K562 (cell line): ENCODE measurements at regions not wholly inside any gene's neighbourhood (a gene's known extent, or its start where the extent isn't known, plus 50 kb on each side); places are given as distances from the start of the nearest gene placed in this dataset.

ENCODE experiments used
- ATAC-seq: fragments of 200-7000 bp; cut with Tn5 transposase; 3 replicates; pipeline ENCODE4 v1.9.1; 2020; ENCODE audit warnings: moderate library complexity
- BruUV-seq: library from RNA; stranded (reverse); fragments of 400-500 nt; replicated peaks from 2 replicates; lab custom pipeline; 2021; lab: Mats Ljungman, UMichigan
- CTCF ChIA-PET: fragments of 300-600 bp; formaldehyde crosslinking; extraction: SDS; loops from one replicate; lab custom pipeline; 2021; ENCODE audit warnings: low intra/inter-chr PET ratio; lab: Yijun Ruan, JAX
- POLR2A ChIA-PET: fragments of 300-600, 350-650 bp; sonication (Branson Sonifier 250); formaldehyde crosslinking; extraction: SDS; loops from one replicate; lab custom pipeline; 2021; ENCODE audit warnings: antibody characterized with exemption, inconsistent platforms; lab: Yijun Ruan, JAX
- DNase-seq, 4 experiments: peaks; one replicate each; pipeline versions ENCODE4 v3.0.0 to v3.0.0-alpha.2; 2011 to 2018; ENCODE audit warnings: low spot score in 3 of 4, mixed read lengths in 3 of 4; ENCODE audit errors: extremely low read depth in 1 of 4
- FAIRE-seq: peaks from 2 replicates; lab custom pipeline; 2011; peaks lifted over from hg19 to GRCh38; lab: Jason Lieb, UNC
- H2AFZ ChIP-seq: 2 replicates; pipeline ENCODE4 v1.6.0; 2011; ENCODE audit warnings: low read depth, low read length, control low read depth, inconsistent platforms
- H3K27ac ChIP-seq: fragments of 200-600 bp; 3 replicates; pipeline ENCODE4 v1.8.0; 2011; ENCODE audit warnings: low read depth, mild to moderate bottlenecking, control low read depth, inconsistent platforms, low read length, moderate library complexity, mixed read lengths; ENCODE audit errors: extremely low read depth
- H3K27me3 ChIP-seq, 2 experiments: fragments of 300-600 bp in 1 of 2; 2 replicates in 1 of 2; 3 replicates in 1 of 2; pipeline versions ENCODE4 v1.6.0 to v1.8.0; 2011; ENCODE audit warnings: inconsistent platforms in 2 of 2, low read length in 2 of 2, mild to moderate bottlenecking in 1 of 2, mixed read lengths in 1 of 2, moderate library complexity in 1 of 2; ENCODE audit not compliant: control insufficient read depth in 2 of 2, insufficient read depth in 2 of 2
- H3K36me3 ChIP-seq: fragments of 300-600 bp; 3 replicates; pipeline ENCODE4 v1.8.0; 2011; ENCODE audit warnings: mild to moderate bottlenecking, low read length, inconsistent platforms; ENCODE audit not compliant: control insufficient read depth, insufficient read depth
- H3K4me1 ChIP-seq, 2 experiments: fragments of 200-600 bp in 1 of 2; replicated peaks in 1 of 2; 2 replicates in 1 of 2; 3 replicates in 1 of 2; pipeline versions ENCODE4 v1.5.1 to v1.8.0; 2011; ENCODE audit warnings: inconsistent platforms in 2 of 2, low read length in 2 of 2, mild to moderate bottlenecking in 1 of 2, mixed read lengths in 1 of 2, moderate library complexity in 1 of 2; ENCODE audit not compliant: control insufficient read depth in 2 of 2, insufficient read depth in 2 of 2
- H3K4me2 ChIP-seq: 2 replicates; pipeline ENCODE4 v1.6.1; 2011; ENCODE audit warnings: low read length, control low read depth, inconsistent platforms, mixed read lengths; ENCODE audit not compliant: insufficient read depth
- H3K4me3 ChIP-seq: fragments of 200-600 bp; sonication (generic), shearing (Covaris generic); 2 replicates; pipeline ENCODE4 v1.5.1; 2016; ENCODE audit warnings: control low read depth, inconsistent platforms
- H3K79me2 ChIP-seq: fragments of 200-600 bp; 3 replicates; pipeline ENCODE4 v1.8.0; 2011; ENCODE audit warnings: low read length, inconsistent platforms; ENCODE audit not compliant: control insufficient read depth, insufficient read depth
- H3K9ac ChIP-seq, 2 experiments: 2 replicates each; pipeline versions ENCODE4 v1.6.0 to v1.6.1; 2011; ENCODE audit warnings: low read depth in 2 of 2, low read length in 2 of 2, control low read depth in 1 of 2, inconsistent platforms in 1 of 2, mild to moderate bottlenecking in 1 of 2, mixed read lengths in 1 of 2; ENCODE audit not compliant: insufficient read depth in 1 of 2
- H3K9me1 ChIP-seq: one replicate; pipeline ENCODE4 v1.6.0; 2011; ENCODE audit warnings: inconsistent platforms, mild to moderate bottlenecking, low read length, moderate library complexity; ENCODE audit not compliant: control insufficient read depth, insufficient read depth
- H3K9me3 ChIP-seq: replicated peaks from 2 replicates; pipeline ENCODE4 v1.5.1; 2011; ENCODE audit warnings: low read depth, low read length, inconsistent platforms; ENCODE audit not compliant: control insufficient read depth, insufficient read depth
- H4K20me1 ChIP-seq: replicated peaks from 2 replicates; pipeline ENCODE4 v1.6.1; 2011; ENCODE audit warnings: low read length, inconsistent platforms, mixed read lengths; ENCODE audit not compliant: control insufficient read depth, insufficient read depth
- EP400 ChIP-seq: fragments of 450-650 bp; IDR thresholded peaks from 2 replicates; pipeline ENCODE4 v1.6.1; 2017; ENCODE audit warnings: antibody characterized with exemption, mild to moderate bottlenecking, moderate library complexity
- GTF3C2 ChIP-seq: IDR thresholded peaks from 3 replicates; pipeline ENCODE4 v1.6.1; 2011; ENCODE audit warnings: borderline replicate concordance, mild to moderate bottlenecking, moderate library complexity; ENCODE audit not compliant: insufficient read length; ENCODE audit errors: extremely low read depth
- ILF3 ChIP-seq: fragments of 450-650 bp; IDR thresholded peaks from 2 replicates; pipeline ENCODE4 v1.6.1; 2018; ENCODE audit warnings: antibody characterized with exemption, mild to moderate bottlenecking, moderate library complexity, borderline replicate concordance
- NFE2L1 ChIP-seq: fragments of 450-650 bp; IDR thresholded peaks from 2 replicates; pipeline ENCODE4 v1.6.1; 2016; ENCODE audit warnings: missing genetic modification characterization, low read depth, mild to moderate bottlenecking, missing compliant biosample characterization, moderate library complexity, borderline replicate concordance
- POLR3G ChIP-seq: IDR thresholded peaks from 2 replicates; pipeline ENCODE4 v1.6.1; 2011; ENCODE audit not compliant: insufficient read length, insufficient replicate concordance; ENCODE audit errors: extremely low read depth
- RBM17 ChIP-seq: fragments of 200-400 bp; formaldehyde crosslinking; IDR thresholded peaks from 2 replicates; pipeline ENCODE4 v1.6.1; 2017; ENCODE audit warnings: low read depth, mild to moderate bottlenecking, low read length, borderline replicate concordance
- SMC3 ChIP-seq: conservative IDR thresholded peaks from 2 replicates; pipeline ENCODE4 v1.6.1; 2011; ENCODE audit warnings: low read depth, low read length, improper control_type of control experiment; ENCODE audit not compliant: insufficient read depth
- SP2 ChIP-seq: IDR thresholded peaks from 2 replicates; pipeline ENCODE4 v1.6.1; 2011; ENCODE audit warnings: mild to moderate bottlenecking, low read depth, low read length, moderate library complexity; ENCODE audit not compliant: poor library complexity, severe bottlenecking; ENCODE audit errors: extremely low read depth
- SRSF9 ChIP-seq: fragments of 200-400 bp; formaldehyde crosslinking; IDR thresholded peaks from 2 replicates; pipeline ENCODE4 v1.6.1; 2017; ENCODE audit warnings: low read depth, low read length, borderline replicate concordance
- TRIM24 ChIP-seq, 2 experiments: fragments of 450-650 bp; IDR thresholded peaks; 2 replicates each; pipeline ENCODE4 v1.6.1; 2016
- ZBTB26 ChIP-seq: fragments of 450-650 bp; formaldehyde crosslinking; IDR thresholded peaks from 2 replicates; pipeline ENCODE4 v1.4.0; 2022; ENCODE audit warnings: missing genetic modification characterization
- ZNF133 ChIP-seq: fragments of 250-450 bp; sonication (Bioruptor Pico); IDR thresholded peaks from 2 replicates; pipeline ENCODE4 v1.4.0; 2020; ENCODE audit warnings: mild to moderate bottlenecking
- ZNF143 ChIP-seq: sonication (generic); formaldehyde crosslinking; IDR thresholded peaks from 2 replicates; pipeline ENCODE4 v1.9.0; 2022; ENCODE audit warnings: mild to moderate bottlenecking, missing genetic modification reagents
- ZNF316 ChIP-seq: fragments of 450-650 bp; IDR thresholded peaks from 2 replicates; pipeline ENCODE4 v1.6.1; 2016
- ZNF444 ChIP-seq: fragments of 250-450 bp; sonication (Bioruptor Pico); IDR thresholded peaks from 2 replicates; pipeline ENCODE4 v1.4.0; 2020; ENCODE audit warnings: mild to moderate bottlenecking, moderate library complexity
- WGBS: fragments of 100-300 bp; shearing (Covaris generic); methylation state at CpG from one replicate; pipeline ENCODE4 v1.1.6; 2016; ENCODE audit warnings: low coverage, mixed read lengths; ENCODE audit not compliant: insufficient coverage; ENCODE audit errors: missing lambda C conversion rate; 5-methylcytosine and 5-hydroxymethylcytosine counted together
- in situ Hi-C: fragments of 300-500 bp; cut with MboI; formaldehyde crosslinking; loops from 4 replicates; pipeline ENCODE4 v1.15.0; 2018; ENCODE audit warnings: inconsistent platforms, mixed read lengths
- intact Hi-C: fragments of 100-400 bp; cut with micrococcal nuclease; formaldehyde crosslinking; loops from 2 replicates; pipeline ENCODE4 v1.14.2; 2022
- TF ChIP-seq, protein P1 (sequence below): fragments of 200-800 bp; sonication (Bioruptor generic); IDR thresholded peaks from 2 replicates; pipeline ENCODE4 v1.6.1; 2017; ENCODE audit warnings: missing genetic modification characterization, missing compliant biosample characterization
- TF ChIP-seq, protein P2 (sequence below), 2 experiments: fragments of 450-650 bp in 1 of 2; sonication (generic) in 1 of 2; formaldehyde crosslinking in 1 of 2; IDR thresholded peaks in 1 of 2; conservative IDR thresholded peaks in 1 of 2; 2 replicates each; pipeline versions ENCODE4 v1.6.1 to v1.8.1; 2016 to 2023; ENCODE audit warnings: mild to moderate bottlenecking in 2 of 2, moderate library complexity in 2 of 2, inconsistent platforms in 1 of 2, missing genetic modification reagents in 1 of 2

- no peak for TF ChIP-seq ZBTB26
- TF ChIP-seq ZNF444 (CRISPR knock-in tag) = no peak
- TF ChIP-seq SMC3 = no peak
- no peak for TF ChIP-seq TRIM24 (IDR thresholded peaks at IDR 0.05)
- no peak for TF ChIP-seq ZNF133 (CRISPR knock-in tag)
- TF ChIP-seq ZNF316 = no peak
- no peak for TF ChIP-seq POLR3G
- TF ChIP-seq, protein P1, sequence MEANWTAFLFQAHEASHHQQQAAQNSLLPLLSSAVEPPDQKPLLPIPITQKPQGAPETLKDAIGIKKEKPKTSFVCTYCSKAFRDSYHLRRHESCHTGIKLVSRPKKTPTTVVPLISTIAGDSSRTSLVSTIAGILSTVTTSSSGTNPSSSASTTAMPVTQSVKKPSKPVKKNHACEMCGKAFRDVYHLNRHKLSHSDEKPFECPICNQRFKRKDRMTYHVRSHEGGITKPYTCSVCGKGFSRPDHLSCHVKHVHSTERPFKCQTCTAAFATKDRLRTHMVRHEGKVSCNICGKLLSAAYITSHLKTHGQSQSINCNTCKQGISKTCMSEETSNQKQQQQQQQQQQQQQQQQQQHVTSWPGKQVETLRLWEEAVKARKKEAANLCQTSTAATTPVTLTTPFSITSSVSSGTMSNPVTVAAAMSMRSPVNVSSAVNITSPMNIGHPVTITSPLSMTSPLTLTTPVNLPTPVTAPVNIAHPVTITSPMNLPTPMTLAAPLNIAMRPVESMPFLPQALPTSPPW (CRISPR knock-in tag) = no peak
- no peak for TF ChIP-seq SP2
- TF ChIP-seq ILF3 = no peak
- TF ChIP-seq SRSF9 = no peak
Observed at GRCh38 chr6:76768556-76768955, 694.7 kb downstream of the HTR1B start (continued).

- no peaks in the 10 kb centered on the region for H3K9me3 ChIP-seq
- ChIA-PET POLR2A (no interaction called here), CTCF (no interaction called here)
- no peak overlapping the region for H3K4me3 ChIP-seq
- H3K4me1 ChIP-seq = no peaks in the 10 kb centered on the region
- no TSS peak for BruUV-seq
- no peaks in the 10 kb centered on the region for H4K20me1 ChIP-seq
- no peak for DNase-seq
- H3K36me3 ChIP-seq = no peaks in the 10 kb centered on the region
- no peak overlapping the region for H3K27ac ChIP-seq
- intact Hi-C loops (no loop called here), in situ Hi-C loops (no loop called here)
- ATAC-seq = no peak
- H3K4me2 ChIP-seq = no peak overlapping the region
- H3K9me1 ChIP-seq = no peaks in the 10 kb centered on the region
- FAIRE-seq = no peak
- H2AFZ ChIP-seq = no peak overlapping the region
- no peaks in the 10 kb centered on the region for H3K27me3 ChIP-seq
- H3K79me2 ChIP-seq = no peaks in the 10 kb centered on the region
- WGBS = 0% methylated on average over 2 of the region's 2 CpGs
- H3K9ac ChIP-seq = no peak overlapping the region
- no peak for TF ChIP-seq GTF3C2
- TF ChIP-seq RBM17 = no peak
- TF ChIP-seq ZNF143 = no peak
- TF ChIP-seq EP400 = no peak
- no peak for TF ChIP-seq NFE2L1
- TF ChIP-seq, protein P2, sequence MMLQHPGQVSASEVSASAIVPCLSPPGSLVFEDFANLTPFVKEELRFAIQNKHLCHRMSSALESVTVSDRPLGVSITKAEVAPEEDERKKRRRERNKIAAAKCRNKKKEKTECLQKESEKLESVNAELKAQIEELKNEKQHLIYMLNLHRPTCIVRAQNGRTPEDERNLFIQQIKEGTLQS (IDR thresholded peaks at IDR 0.05) = no peak
- TF ChIP-seq, protein P2 (CRISPR knock-in tag; conservative IDR thresholded peaks at IDR 0.05) = no peak
Observed at GRCh38 chr6:76764057-76764456, 691.6 kb upstream of the IMPG1 start.
